Loucy (cell line): ENCODE measurements at regions not wholly inside any gene's neighbourhood (a gene's known extent, or its start where the extent isn't known, plus 50 kb on each side); places are given as distances from the start of the nearest gene placed in this dataset.

ENCODE experiments used
- H2AFZ ChIP-seq: fragments of 200-600 bp; sonication (generic); 2 replicates; pipeline ENCODE4 v1.6.0; 2016; ENCODE audit warnings: antibody characterized with exemption, mild to moderate bottlenecking, low read length, moderate library complexity
- H3F3A ChIP-seq: fragments of 200-600 bp; 2 replicates; pipeline ENCODE4 v1.6.0; 2016; ENCODE audit warnings: antibody characterized with exemption, low read depth, mild to moderate bottlenecking
- H3K27me3 ChIP-seq: fragments of 200-600 bp; sonication (generic); 2 replicates; pipeline ENCODE4 v1.6.1; 2014; ENCODE audit warnings: low read length, mild to moderate bottlenecking; ENCODE audit not compliant: insufficient read depth, poor library complexity, severe bottlenecking
- H3K36me3 ChIP-seq: fragments of 200-600 bp; sonication (generic); 2 replicates; pipeline ENCODE4 v1.6.1; 2016; ENCODE audit warnings: low read length; ENCODE audit not compliant: insufficient read depth
- H3K4me1 ChIP-seq: fragments of 200-600 bp; sonication (generic); 2 replicates; pipeline ENCODE4 v1.5.1; 2014; ENCODE audit warnings: low read length, mild to moderate bottlenecking; ENCODE audit not compliant: insufficient read depth, poor library complexity, severe bottlenecking
- H3K4me2 ChIP-seq: fragments of 200-600 bp; sonication (generic); 2 replicates; pipeline ENCODE4 v1.6.0; 2014; ENCODE audit warnings: antibody characterized with exemption, low read length, low read depth, mild to moderate bottlenecking; ENCODE audit not compliant: poor library complexity, severe bottlenecking
- H3K4me3 ChIP-seq: fragments of 200-600 bp; sonication (generic); 2 replicates; pipeline ENCODE4 v1.5.1; 2014; ENCODE audit warnings: low read length, mild to moderate bottlenecking, mixed read lengths; ENCODE audit not compliant: poor library complexity, severe bottlenecking
- H3K79me2 ChIP-seq: fragments of 200-600 bp; sonication (generic); 2 replicates; pipeline ENCODE4 v1.6.1; 2014; ENCODE audit warnings: low read length; ENCODE audit not compliant: insufficient read depth
- H3K9ac ChIP-seq: fragments of 200-600 bp; sonication (generic); 2 replicates; pipeline ENCODE4 v1.6.0; 2014; ENCODE audit warnings: mild to moderate bottlenecking, low read depth, low read length, moderate library complexity; ENCODE audit not compliant: poor library complexity, severe bottlenecking
- H3K9me2 ChIP-seq: fragments of 200-600 bp; sonication (generic); replicated peaks from 2 replicates; pipeline ENCODE4 v1.6.1; 2016; ENCODE audit warnings: low read depth, low read length, mixed read lengths
- H3K9me3 ChIP-seq: fragments of 200-600 bp; sonication (generic); 2 replicates; pipeline ENCODE4 v1.6.1; 2014; ENCODE audit warnings: mild to moderate bottlenecking, antibody characterized with exemption, low read length, low read depth; ENCODE audit not compliant: insufficient read depth
- H4K20me1 ChIP-seq: fragments of 200-600 bp; sonication (generic); 2 replicates; pipeline ENCODE4 v1.6.0; 2014; ENCODE audit warnings: antibody characterized with exemption, low read length, mild to moderate bottlenecking; ENCODE audit not compliant: insufficient read depth, poor library complexity, severe bottlenecking
- CTCF ChIP-seq: fragments of 200-600 bp; sonication (generic); conservative IDR thresholded peaks from 2 replicates; pipeline ENCODE4 v1.5.1; 2014; ENCODE audit warnings: mild to moderate bottlenecking, antibody characterized with exemption, low read length
- EZH2phosphoT487 ChIP-seq: fragments of 200-600 bp; IDR thresholded peaks from 2 replicates; pipeline ENCODE4 v1.6.1; 2018; ENCODE audit warnings: antibody characterized with exemption, mild to moderate bottlenecking, moderate library complexity, borderline replicate concordance

GRCh38 chr12:124627956-124628355 is 60.5 kb upstream of the NCOR2 start:
- Histone ChIP-seq H3K79me2 (no peaks in the 10 kb centered on the region), H3K4me3 (no peak overlapping the region), H3F3A (no peaks in the 10 kb centered on the region), H3K36me3 (no peaks in the 10 kb centered on the region), H3K9me3 (no peaks in the 10 kb centered on the region), H4K20me1 (no peaks in the 10 kb centered on the region), H3K9ac (no peak overlapping the region), H3K9me2 (no peaks in the 10 kb centered on the region), H3K27me3 (no peaks in the 10 kb centered on the region), H3K4me1 (peaks cover 8% of the 10 kb centered on the region), H2AFZ (no peak overlapping the region), H3K4me2 (no peak overlapping the region)
- no peak for TF ChIP-seq CTCF
- TF ChIP-seq EZH2phosphoT487 = no peak

GRCh38 chr12:124626971-124627411 is 59.6 kb upstream of the NCOR2 start:
- Histone ChIP-seq H2AFZ (no peak overlapping the region), H3K36me3 (no peaks in the 10 kb centered on the region), H3K9me2 (no peaks in the 10 kb centered on the region), H3K9ac (no peak overlapping the region), H3K79me2 (no peaks in the 10 kb centered on the region), H4K20me1 (no peaks in the 10 kb centered on the region), H3K4me1 (peaks cover 8% of the 10 kb centered on the region), H3K4me3 (no peak overlapping the region), H3F3A (no peaks in the 10 kb centered on the region), H3K4me2 (no peak overlapping the region), H3K27me3 (no peaks in the 10 kb centered on the region), H3K9me3 (no peaks in the 10 kb centered on the region)
- TF ChIP-seq CTCF (no peak), EZH2phosphoT487 (no peak)

GRCh38 chr12:124625867-124626675 is 58.7 kb upstream of the NCOR2 start:
- Histone ChIP-seq H3K4me1 (peaks cover 8% of the 10 kb centered on the region), H3K27me3 (no peaks in the 10 kb centered on the region), H3K4me3 (no peak overlapping the region)

More at GRCh38 chr12:124625867-124626675, 58.7 kb upstream of the NCOR2 start:
- H3K79me2 ChIP-seq = no peaks in the 10 kb centered on the region
- no peaks in the 10 kb centered on the region for H3K9me3 ChIP-seq
- no peak overlapping the region for H3K4me2 ChIP-seq
- no peaks in the 10 kb centered on the region for H3K9me2 ChIP-seq
- no peak overlapping the region for H3K9ac ChIP-seq
- no peaks in the 10 kb centered on the region for H3K36me3 ChIP-seq
- H4K20me1 ChIP-seq = no peaks in the 10 kb centered on the region
- no peak for TF ChIP-seq EZH2phosphoT487
- TF ChIP-seq CTCF = no peak
- no peaks in the 10 kb centered on the region for H3F3A ChIP-seq
- no peak overlapping the region for H2AFZ ChIP-seq
